GM18507 (cell line): ENCODE measurements at regions not wholly inside any gene's neighbourhood (a gene's known extent, or its start where the extent isn't known, plus 50 kb on each side); places are given as distances from the start of the nearest gene placed in this dataset.

ENCODE experiments used
- DNase-seq: peaks from one replicate; pipeline ENCODE4 v3.0.0; 2011; ENCODE audit warnings: low read depth; ENCODE audit not compliant: insufficient read length; ENCODE audit errors: extremely low spot score
- FAIRE-seq: peaks from 2 replicates; lab custom pipeline; 2011; peaks lifted over from hg19 to GRCh38; lab: Jason Lieb, UNC

- DNase-seq (no peak), FAIRE-seq (no peak)
These were observed 132.6 kb downstream of the SLC38A6 start for GRCh38 chr14:61113561-61114225.

- no peak for DNase-seq
- no peak for FAIRE-seq
These were observed 131.5 kb downstream of the SLC38A6 start for GRCh38 chr14:61112506-61112905.

- no peak for DNase-seq
- FAIRE-seq, result no peak
These were observed 130.7 kb downstream of the SLC38A6 start for GRCh38 chr14:61111731-61112130.

GRCh38 chr14:61111209-61111665 lies 130.2 kb downstream of the SLC38A6 start:
- no peak for DNase-seq
- FAIRE-seq, result no peak

- DNase-seq, result no peak
- no peak for FAIRE-seq
These were observed 129.5 kb downstream of the SLC38A6 start for GRCh38 chr14:61110316-61111082.

GRCh38 chr14:61109288-61109687 lies 128.2 kb downstream of the SLC38A6 start:
- DNase-seq (no peak), FAIRE-seq (no peak)

GRCh38 chr14:61108496-61109141 lies 127.6 kb downstream of the SLC38A6 start:
- FAIRE-seq (no peak), DNase-seq (no peak)

GRCh38 chr14:61107869-61108493 lies 126.9 kb downstream of the SLC38A6 start:
- FAIRE-seq (no peak), DNase-seq (no peak)

- FAIRE-seq, result no peak
- no peak for DNase-seq
These were observed 126.1 kb downstream of the SLC38A6 start for GRCh38 chr14:61106959-61107641.

GRCh38 chr14:61106271-61106958 lies 125.4 kb downstream of the SLC38A6 start:
- no peak for DNase-seq
- no peak for FAIRE-seq

- no peak for DNase-seq
- FAIRE-seq, result no peak
These were observed 123.3 kb downstream of the SLC38A6 start for GRCh38 chr14:61104358-61104757.

GRCh38 chr14:61103541-61104339 lies 122.7 kb downstream of the SLC38A6 start:
- no peak for FAIRE-seq
- no peak for DNase-seq

- DNase-seq (no peak), FAIRE-seq (no peak)
These were observed 121.8 kb downstream of the SLC38A6 start for GRCh38 chr14:61102549-61103466.
